HG02852 (cell line): ENCODE measurements at regions not wholly inside any gene's neighbourhood (a gene's known extent, or its start where the extent isn't known, plus 50 kb on each side); places are given as distances from the start of the nearest gene placed in this dataset.

Source experiments
- ATAC-seq: cut with Tn5 transposase; IDR thresholded peaks from one replicate; pipeline ENCODE4 v1.9.1; 2021; ENCODE audit warnings: mild to moderate bottlenecking, moderate library complexity; ENCODE audit not compliant: unreplicated experiment

DNA sequence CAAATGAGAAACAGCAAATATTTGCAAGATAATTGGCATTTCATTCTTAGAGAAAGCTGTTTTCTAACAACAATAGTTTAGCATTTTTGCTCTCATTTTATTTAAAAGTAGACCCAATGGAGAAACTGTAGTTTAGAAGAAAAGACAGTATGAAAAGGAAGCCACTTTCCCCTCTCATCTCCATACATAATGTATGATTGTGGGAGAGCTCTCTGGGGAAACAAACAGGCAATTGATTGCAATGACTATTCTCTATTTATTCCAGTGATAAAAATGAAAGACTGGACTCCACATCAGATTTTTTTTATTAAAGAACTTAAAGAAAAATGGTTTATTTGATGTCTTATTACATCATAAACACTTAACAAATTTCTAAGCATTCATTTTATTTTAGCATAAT, 116.8 kb upstream of the SASH1 start:
- ATAC-seq = no peak

DNA sequence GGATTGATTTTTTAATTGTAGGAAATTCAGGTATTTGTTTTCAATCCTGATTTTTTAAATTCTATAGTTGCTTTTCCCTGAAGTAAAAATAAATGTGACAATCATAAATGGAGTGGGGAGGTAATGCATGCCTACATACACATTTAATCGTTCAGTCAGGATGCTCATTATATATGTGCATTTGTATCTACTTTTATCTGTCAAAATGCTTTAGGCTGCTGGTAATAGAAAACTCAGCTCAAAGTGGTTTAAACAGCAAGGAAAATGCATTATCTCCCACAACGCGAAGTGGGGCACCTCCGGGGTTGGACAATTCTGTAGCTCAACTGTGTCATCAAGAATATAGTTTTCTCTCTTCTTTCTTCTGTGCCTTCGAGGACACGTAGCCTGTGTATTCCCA, 116.4 kb upstream of the SASH1 start:
- ATAC-seq = no peak

DNA sequence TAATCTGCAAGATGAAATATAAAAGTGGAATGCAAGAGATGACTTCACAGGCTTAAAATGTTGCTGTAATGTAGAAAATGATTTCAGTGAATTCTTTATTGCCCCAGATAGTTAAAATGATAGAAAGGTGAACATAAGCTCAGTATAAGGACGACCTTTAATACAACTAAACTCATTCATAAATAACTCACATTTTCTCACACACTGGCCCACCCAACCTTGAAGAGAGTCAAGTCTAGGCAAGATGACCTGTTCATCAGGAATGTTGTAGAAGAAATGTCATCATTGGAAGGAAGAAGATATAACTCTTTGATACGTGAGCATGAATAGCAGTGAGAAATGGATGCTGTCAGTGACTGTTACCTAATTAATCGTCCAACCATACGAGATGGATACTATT, 111.1 kb upstream of the SASH1 start:
- ATAC-seq = no peak

DNA sequence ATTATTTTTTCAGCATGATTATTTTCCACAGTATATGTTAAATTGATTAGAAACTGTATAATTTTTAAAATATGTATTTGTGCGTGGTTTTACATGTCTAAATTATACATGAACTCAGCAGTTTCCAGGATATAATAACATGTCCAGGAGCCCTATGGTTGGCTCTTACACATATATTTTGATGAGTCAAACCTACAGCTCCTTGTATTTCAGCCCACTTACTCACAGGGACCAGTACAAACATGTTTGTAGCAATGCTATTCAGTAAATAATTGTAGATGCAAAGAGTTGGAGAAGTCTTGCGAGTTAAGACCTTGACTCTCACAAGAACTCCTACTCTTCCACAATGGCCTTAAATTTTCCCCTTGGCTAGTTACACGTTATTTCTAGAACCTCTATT, 107.2 kb upstream of the SASH1 start:
- ATAC-seq = no peak

DNA sequence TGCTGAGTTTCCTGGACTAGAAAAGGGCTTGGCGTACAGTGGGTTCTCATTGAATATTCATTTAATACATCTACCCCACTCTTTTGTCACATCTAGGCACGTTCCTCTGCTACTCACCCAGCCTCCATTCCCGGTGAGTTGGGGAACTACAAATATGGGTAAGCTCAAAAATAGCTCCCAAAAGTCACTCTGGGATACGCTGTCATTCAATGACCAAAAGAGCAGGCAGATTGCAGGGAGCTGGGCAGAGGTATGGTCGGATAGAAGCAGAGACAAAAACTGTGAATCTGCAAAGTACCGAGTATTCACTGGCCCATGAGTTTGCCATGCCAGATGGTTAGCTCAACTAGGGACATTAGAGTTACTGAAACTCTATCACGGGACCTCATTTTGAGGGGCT, 103.9 kb upstream of the SASH1 start:
- ATAC-seq = no peak

DNA sequence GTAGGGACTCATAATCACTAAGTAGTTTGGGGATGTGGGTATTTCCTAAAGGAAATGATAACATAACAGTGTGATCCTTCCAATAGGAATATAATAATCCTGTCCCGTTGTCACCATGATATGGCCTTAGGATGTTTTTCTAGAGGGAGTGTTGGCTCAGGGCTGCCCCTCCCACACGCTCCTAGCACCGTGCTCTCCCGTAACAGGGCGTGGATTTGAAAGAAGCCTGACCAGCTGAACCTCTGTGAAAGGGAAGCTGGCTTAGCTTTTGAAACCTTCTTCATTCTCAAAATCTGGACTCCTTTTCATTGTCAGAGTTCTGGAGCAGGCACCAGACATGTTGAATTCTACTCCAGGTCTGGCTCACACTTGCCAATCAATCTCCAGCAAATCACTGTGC, 103.4 kb upstream of the SASH1 start:
- ATAC-seq = no peak

DNA sequence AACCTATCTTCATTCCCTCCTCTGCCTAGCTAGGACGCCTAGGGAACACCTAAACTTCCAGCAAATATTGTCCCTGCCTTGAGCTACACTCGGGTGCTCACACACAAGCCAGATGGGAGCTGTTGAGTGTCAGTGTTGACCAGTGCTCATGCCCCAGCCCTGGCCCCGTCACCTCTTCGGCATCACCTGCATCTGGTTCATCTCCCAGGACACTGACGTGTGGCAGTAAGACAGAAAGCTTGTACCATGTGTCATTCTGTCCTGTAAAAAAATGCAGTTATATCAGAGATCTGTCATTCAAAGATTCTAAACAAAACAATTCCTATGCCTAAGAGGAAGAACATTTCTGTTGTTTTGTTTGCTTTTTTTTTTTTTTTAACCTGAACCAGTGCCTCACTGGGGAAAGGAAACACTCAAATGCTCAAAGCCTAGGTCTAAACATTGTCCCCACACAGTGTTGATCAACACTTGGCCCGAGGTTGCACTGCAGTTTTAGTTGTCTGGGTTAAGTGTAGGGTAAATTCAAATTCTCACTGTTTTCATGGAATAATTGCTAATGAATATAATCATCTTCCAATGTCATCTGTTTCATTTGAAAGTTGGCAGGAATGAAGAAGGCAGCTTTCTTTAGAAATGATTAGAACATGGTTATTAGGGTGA, 102.7 kb upstream of the SASH1 start:
- ATAC-seq = no peak

DNA sequence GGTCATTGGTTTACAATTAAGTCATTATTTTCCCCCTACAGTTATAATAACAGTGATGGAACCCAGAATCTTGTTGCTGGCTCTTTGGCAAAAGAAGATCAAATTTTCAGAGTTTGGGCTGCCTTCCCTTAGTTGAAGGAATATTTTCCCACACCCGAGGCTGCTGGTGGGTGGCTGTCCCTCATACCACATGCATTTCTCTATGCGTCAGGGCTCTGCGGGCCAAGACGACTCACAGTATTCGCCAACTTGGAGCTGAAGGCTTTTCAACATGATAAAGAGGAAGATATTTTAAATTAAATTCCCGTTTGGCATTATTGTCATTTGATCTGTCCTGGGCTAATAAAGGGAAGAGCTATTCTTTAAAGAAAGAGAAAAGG, 102.2 kb upstream of the SASH1 start:
- ATAC-seq = no peak

DNA sequence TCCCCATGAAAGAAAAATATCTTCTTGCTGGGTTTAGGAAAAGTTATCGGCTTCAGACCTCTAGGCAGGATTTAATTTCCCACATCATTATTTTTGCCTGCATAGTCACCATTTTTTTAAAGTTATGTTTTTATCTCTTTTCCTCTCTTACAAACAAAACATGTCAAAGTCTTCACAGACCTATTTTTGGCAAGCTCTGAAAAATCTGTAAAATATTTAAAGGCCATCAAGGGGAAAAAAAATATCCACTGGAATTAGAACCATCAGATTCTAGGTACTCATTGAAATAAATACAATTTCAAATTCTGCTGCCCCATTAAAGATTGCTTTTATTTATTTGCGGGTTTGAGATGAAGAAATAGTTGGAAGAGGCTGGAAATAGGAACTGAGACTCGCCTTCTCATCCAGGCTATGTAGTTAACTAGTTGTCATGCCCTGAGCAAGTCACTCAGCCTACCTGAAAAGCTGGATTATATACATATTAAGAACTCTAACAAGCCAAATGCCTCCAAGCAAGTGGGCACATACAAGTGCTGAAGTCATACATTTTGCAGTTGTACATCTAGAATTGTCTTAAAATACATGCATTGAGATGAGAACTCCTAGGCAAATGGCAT, 101.7 kb upstream of the SASH1 start:
- ATAC-seq = no peak

DNA sequence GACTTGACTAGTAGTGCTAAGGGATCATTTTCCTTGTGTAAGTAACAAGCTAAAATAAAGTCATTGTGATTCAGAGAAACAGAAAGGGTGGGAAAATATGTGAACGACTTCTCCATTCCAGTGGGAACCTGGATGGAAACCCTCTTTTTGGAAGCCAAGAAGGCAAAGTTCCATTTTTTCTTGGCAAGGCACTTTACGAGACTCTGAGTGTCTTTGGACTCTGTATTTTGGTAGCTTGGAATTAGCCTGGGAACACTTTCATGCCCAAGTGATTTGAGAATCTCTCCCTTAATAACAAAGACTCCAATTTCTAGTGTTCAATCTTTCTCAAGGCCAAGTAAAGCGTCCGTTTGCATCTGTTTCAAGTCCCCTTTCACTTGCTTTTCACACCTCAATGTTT, 100.5 kb upstream of the SASH1 start:
- ATAC-seq = no peak

DNA sequence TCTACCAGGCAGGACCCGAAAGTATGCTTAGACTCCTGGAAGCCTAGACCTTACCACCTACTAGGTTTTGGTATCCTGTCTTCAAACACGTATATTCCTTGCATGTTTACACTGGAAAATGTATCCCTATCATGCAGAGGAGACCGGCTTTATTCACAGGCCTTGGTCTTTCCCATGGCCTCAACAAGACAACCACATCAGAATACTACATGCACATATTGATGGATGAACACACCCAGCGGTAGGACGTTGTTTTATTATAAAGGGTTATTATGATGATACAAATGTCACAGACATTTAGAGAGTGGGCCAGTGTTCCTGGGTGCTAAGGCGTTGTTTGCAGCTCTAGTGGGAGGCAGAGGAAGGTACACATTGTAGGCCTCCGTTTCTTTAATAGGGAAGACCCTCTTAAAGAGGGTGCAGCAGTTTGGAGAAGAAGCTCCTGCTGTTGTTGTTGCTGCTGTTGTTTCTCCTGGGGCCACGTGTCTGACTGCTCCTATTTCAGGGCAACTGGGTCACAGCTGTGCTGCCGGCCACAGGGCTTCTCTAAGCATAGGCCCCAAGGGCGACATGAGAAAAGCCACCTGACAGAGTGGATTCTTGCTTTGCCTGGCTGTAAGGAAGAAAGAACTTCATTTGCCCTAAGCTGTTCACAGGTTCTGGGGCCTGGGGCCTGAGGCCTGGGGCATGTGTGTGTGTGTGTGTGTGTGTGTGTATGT, 98.3 kb upstream of the SASH1 start:
- no peak for ATAC-seq

DNA sequence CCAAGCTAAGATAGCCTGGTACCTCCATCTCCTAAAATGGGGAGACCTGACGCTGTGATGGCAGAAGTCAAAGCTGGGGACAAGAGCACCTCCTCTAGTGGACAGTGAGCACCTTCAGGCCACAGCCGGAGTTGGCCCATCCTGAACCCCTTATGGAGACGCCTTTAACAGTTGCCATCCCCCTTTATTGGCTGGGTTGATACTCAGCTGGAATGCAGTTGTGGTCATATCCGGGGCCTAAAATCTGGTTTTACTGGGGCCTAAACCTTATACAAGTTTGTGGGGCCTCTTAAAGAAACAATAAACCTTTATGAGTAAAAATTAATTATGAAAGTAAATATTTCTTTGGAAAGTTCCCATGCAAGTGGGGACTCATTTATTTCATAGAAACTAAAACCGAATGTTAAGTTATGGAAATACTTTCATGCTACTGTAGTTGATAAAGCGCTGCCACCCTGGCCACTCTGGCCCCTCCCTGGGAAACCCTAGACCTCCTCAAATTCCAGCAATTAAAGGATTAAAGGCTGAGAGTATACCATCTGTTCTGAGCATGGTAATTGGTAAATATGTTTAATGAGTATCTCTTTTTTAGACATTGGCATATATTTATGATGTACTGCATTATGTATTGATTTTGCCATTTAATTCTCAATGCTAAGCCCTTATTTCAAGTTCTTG, 95.1 kb upstream of the SASH1 start:
- ATAC-seq = no peak

DNA sequence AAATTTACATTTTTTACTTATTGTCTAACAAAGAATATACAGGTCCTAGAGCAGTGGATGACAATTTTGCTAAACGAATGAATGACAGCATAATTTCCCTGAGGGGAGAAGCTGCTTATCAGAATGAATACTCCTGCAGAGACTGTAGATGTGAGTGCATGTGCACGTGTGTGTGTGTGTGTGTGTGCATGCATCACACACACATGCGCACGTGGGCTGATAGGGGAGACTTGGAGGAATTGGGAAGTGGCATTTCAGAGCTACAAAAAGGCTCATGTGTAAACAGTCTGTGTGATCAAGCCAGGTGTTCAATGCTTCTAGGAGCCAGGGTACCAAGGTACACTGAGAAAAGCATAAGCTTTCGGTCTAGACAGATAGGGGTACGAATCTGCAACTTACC, 93.5 kb upstream of the SASH1 start:
- no peak for ATAC-seq

DNA sequence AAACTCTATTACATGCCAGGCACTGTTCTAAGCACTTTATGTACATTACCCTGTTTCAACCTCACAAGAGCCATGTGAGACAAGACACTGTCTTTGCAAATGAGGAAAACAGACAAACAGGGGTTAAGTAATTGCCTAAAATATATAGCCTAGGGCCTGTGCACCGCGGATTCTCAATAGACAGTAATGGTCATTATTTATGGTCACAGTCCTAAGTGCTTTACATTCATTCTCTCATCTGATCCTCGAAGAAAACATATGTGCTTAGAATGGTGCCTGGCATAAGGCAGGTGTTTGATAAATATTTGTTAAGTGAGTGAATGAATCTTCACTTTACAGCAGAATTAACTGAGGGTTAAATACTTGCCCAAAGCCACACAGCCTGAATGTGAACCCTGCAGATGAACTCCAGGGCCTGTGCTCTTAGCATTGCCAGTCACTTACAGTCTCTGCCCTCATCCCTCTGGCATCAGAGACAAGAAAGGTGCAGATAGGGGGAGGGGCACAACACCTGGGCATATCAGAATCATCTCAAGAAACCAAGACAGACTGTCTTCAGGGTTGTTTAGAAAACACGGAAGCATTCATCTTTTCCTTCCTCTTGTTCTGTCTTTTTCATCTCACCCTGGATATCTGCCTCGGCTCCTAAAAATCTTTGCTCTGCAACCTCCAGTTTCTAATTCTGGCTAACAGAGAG, 92.8 kb upstream of the SASH1 start:
- no peak for ATAC-seq

DNA sequence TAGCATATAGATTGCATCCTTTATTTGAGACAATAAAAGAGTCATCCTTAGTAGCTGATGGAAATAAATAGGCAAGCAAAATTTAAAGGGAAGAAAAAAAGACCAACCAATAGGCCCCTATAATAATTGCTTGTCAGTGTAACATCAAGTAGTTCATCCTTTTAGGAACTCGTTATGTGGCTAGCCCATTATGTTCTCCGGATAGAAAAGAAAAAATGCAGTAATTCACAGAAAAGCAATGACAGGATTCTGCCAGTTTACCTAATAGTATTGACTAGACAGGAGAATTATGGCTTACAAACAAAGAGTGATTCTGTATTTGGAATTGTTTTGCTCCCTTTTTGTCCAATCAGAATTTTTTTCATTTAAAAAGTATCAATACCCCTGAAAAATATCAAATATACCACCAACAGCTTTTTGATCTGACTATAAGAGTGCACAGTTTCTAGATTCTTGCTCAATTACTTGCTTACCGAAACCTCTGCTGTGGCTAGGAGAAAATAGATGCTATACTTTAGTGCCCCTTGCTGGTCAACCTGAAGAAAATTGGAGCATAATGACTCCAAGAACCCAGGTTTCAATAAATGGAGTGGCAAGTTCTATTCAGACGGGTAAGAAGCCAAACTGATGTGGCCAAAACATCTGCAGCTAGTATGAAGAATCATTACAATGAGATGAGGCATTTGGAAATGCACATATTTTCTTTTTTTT, 91.5 kb upstream of the SASH1 start:
- ATAC-seq = no peak

DNA sequence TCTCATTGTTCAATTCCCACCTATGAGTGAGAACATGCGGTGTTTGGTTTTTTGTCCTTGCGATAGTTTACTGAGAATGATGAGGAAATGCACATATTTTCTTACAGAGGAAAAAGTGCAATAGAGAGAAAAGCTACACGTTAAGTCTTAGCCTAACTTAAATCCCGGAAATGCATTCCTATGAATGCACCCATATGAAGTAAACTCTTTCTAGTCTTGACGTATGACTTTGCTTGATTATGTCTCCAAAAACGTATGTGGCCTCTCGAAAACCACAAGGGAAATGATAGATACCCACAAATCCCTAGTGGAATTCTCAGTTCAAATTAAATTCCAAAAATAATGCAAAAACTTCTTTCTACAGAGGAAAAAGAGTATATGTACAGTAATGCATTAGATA, 90.7 kb upstream of the SASH1 start:
- ATAC-seq = no peak

DNA sequence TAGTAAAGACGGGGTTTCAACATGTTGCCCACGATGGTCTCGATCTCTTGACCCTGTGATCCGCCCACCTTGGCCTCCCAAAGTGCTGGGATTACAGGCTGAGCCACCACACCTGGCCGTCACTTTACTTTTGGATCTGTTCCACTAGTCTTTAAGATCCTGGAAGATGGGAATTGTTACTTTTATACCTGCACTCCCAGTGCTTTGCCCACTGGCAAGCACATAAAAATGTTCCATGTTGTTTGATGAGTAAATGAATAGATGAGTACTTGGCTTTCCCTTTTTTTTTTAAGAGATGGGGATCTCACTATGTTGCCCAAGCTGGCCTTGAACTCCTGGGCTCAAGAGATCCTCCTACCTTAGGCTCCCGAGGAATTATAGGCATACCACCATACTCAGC, 84.8 kb upstream of the SASH1 start:
- ATAC-seq = no peak

DNA sequence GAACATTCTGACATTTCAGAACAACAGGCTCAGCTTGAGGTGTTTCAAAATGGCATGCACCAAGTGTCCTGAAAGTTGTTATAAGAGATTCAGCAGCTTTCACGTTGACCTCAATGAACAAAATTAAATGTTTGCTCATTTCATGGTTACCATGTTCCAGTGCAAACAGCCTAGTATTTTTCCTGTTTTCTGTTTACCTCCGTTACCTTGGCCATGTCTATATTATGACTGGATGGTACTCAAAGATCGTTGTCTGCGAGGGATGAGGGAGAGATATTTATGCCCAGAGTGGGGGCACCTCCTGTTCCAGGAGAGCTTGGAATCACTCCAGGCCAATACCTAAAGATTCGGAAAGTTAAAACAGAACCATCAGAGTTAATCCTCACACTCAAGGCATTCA, 83.8 kb upstream of the SASH1 start:
- ATAC-seq = no peak

DNA sequence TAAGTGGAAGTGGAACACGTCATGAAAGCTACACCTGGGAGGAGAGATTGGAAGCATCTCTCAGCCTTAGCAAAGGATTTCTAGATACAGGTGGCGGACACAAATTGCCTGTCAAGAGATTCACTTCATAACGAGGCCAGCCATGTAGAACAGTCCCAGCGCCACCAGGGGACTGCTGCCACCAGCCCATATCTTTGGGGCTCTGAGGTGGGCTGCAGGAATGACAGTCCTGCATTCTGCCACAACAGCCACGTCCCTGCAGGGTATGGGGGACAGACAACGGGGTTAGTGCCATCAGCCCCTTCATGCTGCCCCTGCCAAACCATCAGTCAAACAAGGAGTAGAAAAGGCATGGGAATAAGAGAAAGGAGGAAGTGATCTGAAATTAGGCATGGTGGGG, 81.2 kb upstream of the SASH1 start:
- no peak for ATAC-seq

DNA sequence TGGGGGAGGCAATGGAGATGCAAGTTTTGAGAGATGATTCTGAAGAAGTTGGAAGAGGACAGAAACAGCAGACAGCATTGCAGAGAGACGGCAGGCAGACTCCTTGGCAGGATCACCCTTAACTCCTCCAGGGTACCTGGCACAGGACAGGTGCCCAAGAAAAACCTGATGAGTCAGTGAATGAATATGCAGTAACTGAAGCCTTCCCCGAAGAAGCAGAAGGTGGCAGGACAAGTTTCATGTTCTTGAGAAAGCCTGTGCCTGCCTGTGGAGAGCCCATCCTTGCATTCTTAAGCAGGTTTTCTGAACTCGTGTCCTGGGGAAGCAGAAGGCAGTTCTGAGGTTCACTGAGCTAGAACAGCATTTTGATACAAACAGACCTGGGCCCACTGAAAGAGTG, 79.6 kb upstream of the SASH1 start:
- ATAC-seq = no peak

DNA sequence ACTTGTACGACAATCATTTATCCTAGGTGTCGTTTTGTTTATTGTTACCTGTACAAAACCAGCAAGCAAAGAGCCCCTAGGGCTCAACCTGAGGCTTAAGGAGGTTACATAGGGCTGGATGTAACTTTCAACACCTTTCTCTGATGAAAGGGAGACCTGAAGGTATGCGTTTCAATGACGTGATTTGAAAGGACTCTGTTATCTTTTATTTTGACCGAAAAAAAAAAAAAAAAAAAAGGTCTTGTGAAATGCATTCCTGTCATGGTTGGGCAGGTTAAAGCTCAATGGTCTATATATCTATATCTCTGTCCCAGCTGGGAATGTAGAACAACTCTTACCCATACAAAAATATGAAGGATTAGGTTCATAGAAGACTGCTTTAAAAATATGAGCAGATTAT, 78.7 kb upstream of the SASH1 start:
- no peak for ATAC-seq
